ENCODE measurements at regions not wholly inside any gene's neighbourhood (a gene's known extent, or its start where the extent isn't known, plus 50 kb on each side); places are given as distances from the start of the nearest gene placed in this dataset.

DNA sequence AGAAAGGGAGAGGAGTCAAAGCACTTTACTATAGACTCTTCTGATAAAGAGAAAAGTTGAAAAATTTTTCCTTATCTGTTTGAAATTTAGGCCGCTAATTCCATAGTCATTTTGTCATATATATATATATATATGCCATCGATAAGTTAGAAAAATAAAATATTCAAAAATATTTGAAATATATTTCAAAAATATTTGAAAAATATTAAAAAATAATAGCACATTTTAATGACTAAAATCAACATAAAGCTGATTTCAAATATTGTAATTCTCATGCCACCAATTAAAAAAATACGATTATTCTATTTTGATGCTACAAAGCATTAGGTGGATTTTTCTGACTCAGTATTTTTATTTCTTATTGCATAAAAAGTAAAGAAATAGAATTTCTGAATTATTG is 87.1 kb downstream of the KIF2B start:
- TF ChIP-seq, protein P1, sequence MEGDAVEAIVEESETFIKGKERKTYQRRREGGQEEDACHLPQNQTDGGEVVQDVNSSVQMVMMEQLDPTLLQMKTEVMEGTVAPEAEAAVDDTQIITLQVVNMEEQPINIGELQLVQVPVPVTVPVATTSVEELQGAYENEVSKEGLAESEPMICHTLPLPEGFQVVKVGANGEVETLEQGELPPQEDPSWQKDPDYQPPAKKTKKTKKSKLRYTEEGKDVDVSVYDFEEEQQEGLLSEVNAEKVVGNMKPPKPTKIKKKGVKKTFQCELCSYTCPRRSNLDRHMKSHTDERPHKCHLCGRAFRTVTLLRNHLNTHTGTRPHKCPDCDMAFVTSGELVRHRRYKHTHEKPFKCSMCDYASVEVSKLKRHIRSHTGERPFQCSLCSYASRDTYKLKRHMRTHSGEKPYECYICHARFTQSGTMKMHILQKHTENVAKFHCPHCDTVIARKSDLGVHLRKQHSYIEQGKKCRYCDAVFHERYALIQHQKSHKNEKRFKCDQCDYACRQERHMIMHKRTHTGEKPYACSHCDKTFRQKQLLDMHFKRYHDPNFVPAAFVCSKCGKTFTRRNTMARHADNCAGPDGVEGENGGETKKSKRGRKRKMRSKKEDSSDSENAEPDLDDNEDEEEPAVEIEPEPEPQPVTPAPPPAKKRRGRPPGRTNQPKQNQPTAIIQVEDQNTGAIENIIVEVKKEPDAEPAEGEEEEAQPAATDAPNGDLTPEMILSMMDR (conservative IDR thresholded peaks at IDR 0.05; ENCODE audit: low read depth, low read length) = no peak
- TF ChIP-seq POLR2A (IDR thresholded peaks at IDR 0.05; ENCODE audit: low read depth, low read length) (no peak), CHD1 (IDR thresholded peaks at IDR 0.05; ENCODE audit: low read depth, low read length) (no peak), NFE2L2 (IDR thresholded peaks at IDR 0.05; ENCODE audit: low read depth, low read length) (no peak), MAFK (IDR thresholded peaks at IDR 0.05; ENCODE audit: low read depth, low read length) (no peak), MXI1 (IDR thresholded peaks at IDR 0.05; ENCODE audit: borderline replicate concordance, low read depth, low read length) (no peak), SMC3 (IDR thresholded peaks at IDR 0.05; ENCODE audit: low read depth, low read length) (no peak)
- TF ChIP-seq, protein P2, sequence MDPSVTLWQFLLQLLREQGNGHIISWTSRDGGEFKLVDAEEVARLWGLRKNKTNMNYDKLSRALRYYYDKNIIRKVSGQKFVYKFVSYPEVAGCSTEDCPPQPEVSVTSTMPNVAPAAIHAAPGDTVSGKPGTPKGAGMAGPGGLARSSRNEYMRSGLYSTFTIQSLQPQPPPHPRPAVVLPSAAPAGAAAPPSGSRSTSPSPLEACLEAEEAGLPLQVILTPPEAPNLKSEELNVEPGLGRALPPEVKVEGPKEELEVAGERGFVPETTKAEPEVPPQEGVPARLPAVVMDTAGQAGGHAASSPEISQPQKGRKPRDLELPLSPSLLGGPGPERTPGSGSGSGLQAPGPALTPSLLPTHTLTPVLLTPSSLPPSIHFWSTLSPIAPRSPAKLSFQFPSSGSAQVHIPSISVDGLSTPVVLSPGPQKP (IDR thresholded peaks at IDR 0.05; ENCODE audit: borderline replicate concordance, low read depth, low read length) = no peak

All from IMR-90 (cell line).